Stimulated activated CD8-positive, alpha-beta memory T cell treated with anti-CD3 and anti-CD28 coated beads, Interleukin-15, amount 100 ng/mL, for 4 hours (primary cell): ENCODE measurements at regions not wholly inside any gene's neighbourhood (a gene's known extent, or its start where the extent isn't known, plus 50 kb on each side); places are given as distances from the start of the nearest gene placed in this dataset.

ENCODE experiments used
- DNase-seq, 2 donors: peaks; one replicate each; pipeline ENCODE4 v3.0.0-alpha.2; 2020; ENCODE audit warnings: low read depth in 2 of 2

DNA sequence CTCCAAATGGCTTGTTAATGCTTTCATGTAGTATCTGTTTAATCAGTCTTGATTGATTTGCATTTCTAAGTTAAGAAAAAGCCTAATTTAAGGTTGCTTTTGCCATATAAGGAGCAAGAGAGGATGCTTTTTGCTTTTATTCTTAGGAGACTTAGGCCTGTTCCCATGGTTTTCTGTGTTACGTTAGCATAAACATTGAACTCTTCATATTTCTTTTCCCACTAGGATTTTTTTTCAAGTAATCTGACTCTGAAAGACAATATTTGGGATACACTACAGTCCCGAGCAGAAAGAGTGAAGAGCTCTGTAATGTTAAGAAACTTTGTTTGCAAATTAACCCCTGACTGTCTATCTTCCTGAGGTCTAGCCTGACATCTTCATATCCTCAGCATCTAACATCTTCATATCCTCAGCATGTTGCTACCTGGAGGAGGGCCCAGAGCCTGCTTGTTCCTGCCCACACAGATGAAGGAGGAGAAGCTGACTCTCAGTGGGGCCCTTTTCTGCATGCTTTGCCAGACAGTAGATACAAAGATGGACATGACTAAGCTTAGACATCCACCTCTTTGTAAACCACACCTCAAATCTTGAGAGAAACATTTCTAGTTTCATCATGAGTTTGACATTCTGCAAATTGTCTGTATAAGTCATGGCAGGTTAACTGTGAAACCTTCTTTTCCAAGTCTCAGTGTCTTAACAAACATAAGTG, 86.2 kb upstream of the COL6A5 start:
- DNase-seq = no peak

DNA sequence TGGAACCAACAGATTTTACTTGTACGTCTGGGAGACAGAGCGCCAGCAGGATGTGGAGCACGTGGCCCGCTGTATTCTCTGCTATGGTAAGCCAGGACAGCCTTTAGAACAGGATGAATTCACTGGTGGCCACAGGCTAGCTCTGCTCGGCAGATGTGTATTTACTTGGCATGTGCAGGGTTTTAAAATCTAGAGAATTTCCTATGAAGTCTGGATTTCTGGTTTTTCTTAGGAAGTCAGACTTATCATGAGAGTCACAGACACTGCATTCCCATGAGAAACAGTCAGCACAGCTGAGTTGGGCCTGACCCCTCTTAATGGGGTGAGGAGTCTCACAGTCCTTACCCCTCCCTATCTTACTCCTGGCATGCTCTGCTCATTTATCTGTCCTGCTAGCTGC, 84.6 kb upstream of the COL6A5 start:
- DNase-seq = no peak

DNA sequence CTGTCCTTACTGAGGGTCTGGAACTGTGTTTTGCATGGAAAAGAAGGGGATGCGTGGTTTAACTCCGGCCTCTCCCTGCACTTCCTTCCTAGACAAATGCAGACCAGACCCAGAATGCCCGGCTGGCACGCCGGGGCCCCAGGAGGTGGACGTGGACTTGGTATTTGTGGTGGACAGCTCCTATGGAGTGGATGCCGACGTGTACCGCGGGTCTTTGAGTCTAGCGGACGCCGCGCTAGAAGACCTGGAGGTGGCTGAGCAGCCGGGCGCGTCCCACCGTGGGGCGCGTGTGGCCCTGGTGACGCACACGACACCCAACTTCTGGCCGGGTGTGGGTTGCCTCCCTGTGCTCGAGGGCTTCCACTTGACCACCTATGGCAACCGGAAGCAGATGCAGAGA, 81.8 kb upstream of the COL6A5 start:
- DNase-seq = no peak

DNA sequence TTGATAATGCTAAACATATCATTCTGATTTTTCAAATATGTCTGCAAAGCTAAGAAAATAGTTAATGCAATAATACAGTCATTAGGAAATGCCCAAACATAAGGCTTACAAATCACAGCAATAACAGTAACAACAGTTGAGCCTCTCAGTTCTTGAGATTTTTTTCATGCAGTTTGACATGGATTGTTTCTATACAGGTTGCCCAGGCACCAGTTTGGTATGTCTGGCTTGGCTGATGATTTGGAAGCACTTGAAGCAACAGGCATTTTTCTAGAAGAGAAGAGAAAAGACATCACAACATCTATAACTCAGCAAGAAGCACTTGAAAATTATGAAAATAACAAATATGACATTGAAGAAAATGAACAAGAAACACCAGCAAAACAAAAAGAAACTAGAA, 78.7 kb upstream of the COL6A5 start:
- no peak for DNase-seq

DNA sequence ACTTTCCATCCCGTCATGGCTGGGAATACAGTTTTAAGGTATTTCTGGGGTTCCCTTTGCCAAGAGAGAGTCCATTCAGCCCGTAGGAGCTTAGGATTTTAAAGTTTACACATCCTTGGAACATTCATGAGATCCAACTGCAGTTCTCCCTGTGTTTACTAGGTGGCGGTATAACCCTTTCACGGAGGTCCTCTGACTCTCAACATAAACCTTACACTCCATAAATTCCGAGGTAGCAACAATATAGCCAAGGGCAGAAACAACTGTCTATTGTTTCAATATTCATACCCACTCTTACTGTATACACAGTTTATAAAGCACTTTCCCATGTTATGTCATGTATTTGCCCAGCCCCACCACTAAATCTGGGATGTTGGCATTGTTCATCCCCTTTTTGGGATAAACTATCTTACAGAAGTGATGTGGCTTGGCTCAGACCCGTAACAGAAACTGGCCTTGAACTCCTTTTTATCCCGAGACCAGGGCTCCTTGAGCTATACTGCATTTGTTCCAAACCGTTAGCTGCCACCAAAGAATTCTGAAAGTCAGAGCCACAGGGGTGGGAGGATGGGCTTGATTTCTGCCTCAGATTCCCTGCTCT, 69.2 kb upstream of the COL6A5 start:
- DNase-seq = no peak

DNA sequence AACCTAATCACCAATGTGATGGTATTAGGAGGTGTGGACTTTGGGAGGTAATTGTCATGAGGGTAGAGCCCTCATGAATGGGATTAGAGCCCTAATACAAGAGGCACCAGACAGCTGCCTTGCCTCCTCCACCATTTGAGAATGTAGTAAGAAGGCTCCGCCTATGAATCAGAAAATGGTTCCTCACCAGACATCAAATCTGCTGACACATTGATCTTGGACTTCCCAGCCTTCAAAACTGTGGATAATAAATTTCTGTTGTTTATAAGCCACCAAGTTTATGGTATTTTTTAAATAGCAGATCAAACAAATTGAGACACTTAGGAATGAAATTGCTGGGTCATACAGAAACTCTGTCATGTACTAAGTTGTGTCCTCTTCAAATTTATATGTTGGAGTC, 56.8 kb upstream of the COL6A5 start:
- no peak for DNase-seq

DNA sequence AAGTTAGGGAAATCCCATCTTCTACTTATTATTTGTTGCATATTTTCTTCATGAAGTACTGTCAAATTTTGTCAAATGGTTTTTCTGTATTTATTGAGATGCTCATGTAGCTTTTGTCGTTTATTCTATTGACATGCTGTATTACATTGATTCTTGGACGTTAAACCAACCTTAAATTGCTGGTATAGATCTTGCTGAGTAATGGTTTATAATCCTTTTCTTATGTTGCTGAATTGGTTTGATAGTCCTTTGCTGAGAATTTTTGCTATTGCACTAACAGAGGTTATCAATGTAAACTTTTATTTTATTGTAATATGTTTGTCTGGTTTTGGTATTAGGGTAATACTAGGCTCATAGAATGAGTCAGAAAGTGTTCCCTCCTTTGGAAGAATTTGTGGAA, 54.3 kb upstream of the COL6A5 start:
- no peak for DNase-seq

DNA sequence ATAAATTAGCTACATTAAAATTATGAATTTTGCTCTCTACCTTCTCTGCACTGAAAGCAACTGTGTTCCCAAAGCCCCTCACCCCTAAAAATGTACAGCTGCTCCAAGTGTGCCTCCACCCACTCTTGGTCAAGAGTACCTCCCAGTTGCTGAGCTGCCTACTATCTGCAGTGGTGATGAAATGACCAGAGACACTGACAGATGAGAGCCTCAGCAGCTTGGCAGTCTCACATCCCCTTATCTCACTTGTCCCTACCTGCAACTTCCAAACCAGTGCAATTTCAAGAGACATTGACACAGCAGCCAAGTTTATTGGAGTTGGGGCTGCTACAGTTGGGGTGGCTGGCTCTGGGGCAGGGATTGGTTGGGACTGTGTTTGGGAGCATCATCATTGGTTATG, 52.2 kb upstream of the COL6A5 start:
- no peak for DNase-seq
